Upper lobe of left lung (tissue), 6 donors: ENCODE measurements at regions not wholly inside any gene's neighbourhood (a gene's known extent, or its start where the extent isn't known, plus 50 kb on each side); places are given as distances from the start of the nearest gene placed in this dataset.

Source experiments
- ATAC-seq, 2 donors: fragments of 200-7000 bp; cut with Tn5 transposase; one replicate each; pipeline ENCODE4 v1.9.1; 2022; ENCODE audit warnings: mild to moderate bottlenecking in 2 of 2, moderate library complexity in 2 of 2; ENCODE audit not compliant: low FRiP score in 2 of 2
- DNase-seq, 2 donors: peaks; one replicate each; pipeline ENCODE4 v3.0.0-alpha.2; 2019 to 2020
- H3K27ac ChIP-seq, 4 donors: fragments of 200-600 bp; sonication (generic); one replicate each; pipeline ENCODE4 v1.5.1; 2016 to 2019
- H3K27me3 ChIP-seq, 4 donors: fragments of 200-600 bp; sonication (generic); one replicate each; pipeline ENCODE4 v1.5.1; 2017 to 2019
- H3K36me3 ChIP-seq, 4 donors: fragments of 200-600 bp; sonication (generic); one replicate each; pipeline ENCODE4 v1.5.1; 2016 to 2019
- H3K4me1 ChIP-seq, 4 donors: fragments of 200-600 bp; sonication (generic); one replicate each; pipeline ENCODE4 v1.5.1; 2018 to 2019
- H3K4me3 ChIP-seq, 4 donors: fragments of 200-600 bp; sonication (generic); one replicate each; pipeline ENCODE4 v1.5.1; 2017 to 2019; ENCODE audit warnings: mild to moderate bottlenecking in 2 of 4, moderate library complexity in 1 of 4
- H3K9me3 ChIP-seq, 4 donors: fragments of 200-600 bp; sonication (generic); one replicate each; pipeline ENCODE4 v1.5.1; 2018 to 2019
- CTCF ChIP-seq, 6 experiments: fragments of 450-650 bp in 4 of 6; fragments of 200-600 bp in 2 of 6; sonication (generic) in 2 of 6; IDR thresholded peaks; one replicate each; pipeline ENCODE4 v1.5.1; 2016 to 2019; ENCODE audit warnings: antibody characterized with exemption in 6 of 6
- EP300 ChIP-seq, 4 donors: sonication (generic); formaldehyde crosslinking; IDR thresholded peaks; one replicate each; pipeline ENCODE4 v1.5.1; 2017; ENCODE audit warnings: antibody characterized with exemption in 4 of 4, control low read depth in 2 of 4
- POLR2A ChIP-seq, 4 donors: fragments of 450-650 bp; IDR thresholded peaks; one replicate each; pipeline ENCODE4 v1.5.1; 2016 to 2017; ENCODE audit warnings: antibody characterized with exemption in 4 of 4, mild to moderate bottlenecking in 2 of 4
- POLR2AphosphoS5 ChIP-seq, 2 donors: sonication (generic); formaldehyde crosslinking; IDR thresholded peaks; one replicate each; pipeline ENCODE4 v1.5.1; 2017; ENCODE audit warnings: antibody characterized with exemption in 2 of 2
- WGBS, 2 donors: methylation state at CpG; one replicate each; pipeline ENCODE4 v1.1.5; 2017 to 2018; 5-methylcytosine and 5-hydroxymethylcytosine counted together
- donor health status: DM: no; HTN: no; CAD: no; lungs with moderate emphysema.
- donor health status: DM: no; HTN: yes; CAD: no; lungs with severe emphysema.

GRCh38 chr13:112251930-112252585, 124.1 kb upstream of the SPACA7 start:
- TF ChIP-seq EP300 (IDR thresholded peaks at IDR 0.05) (no peak), CTCF (IDR thresholded peaks at IDR 0.05) (no peak), POLR2AphosphoS5 (IDR thresholded peaks at IDR 0.05) (no peak), POLR2A (IDR thresholded peaks at IDR 0.05) (no peak)
- Histone ChIP-seq H3K4me1 (no peaks in the 10 kb centered on the region), H3K27me3 (no peaks in the 10 kb centered on the region), H3K36me3 (no peaks in the 10 kb centered on the region), H3K9me3 (no peaks in the 10 kb centered on the region), H3K27ac (no peak overlapping the region), H3K4me3 (no peak overlapping the region)
- WGBS, 2 donors: 75 to 87% methylated on average over 12 to 27 of the region's 27 CpGs
- no peak for ATAC-seq
- DNase-seq: peak in 1 of 2 donors; percentile 56

- 78 to 87% methylated on average over 27 to 28 of the region's 29 CpGs for WGBS, 2 donors
- ATAC-seq: no peak
- DNase-seq: peak in 1 of 2 donors; percentile 59
These were observed 123.2 kb upstream of the SPACA7 start for GRCh38 chr13:112252804-112253590.

GRCh38 chr13:112253631-112254030, 122.5 kb upstream of the SPACA7 start:
- H3K9me3 ChIP-seq: no peaks in the 10 kb centered on the region
- H3K4me3 ChIP-seq: no peak overlapping the region
- no peaks in the 10 kb centered on the region for H3K27me3 ChIP-seq
- no peaks in the 10 kb centered on the region for H3K36me3 ChIP-seq
- DNase-seq (peak in 1 of 2 donors; percentile 66), ATAC-seq (no peak)
- H3K4me1 ChIP-seq: no peaks in the 10 kb centered on the region
- TF ChIP-seq EP300 (IDR thresholded peaks at IDR 0.05): no peak
- TF ChIP-seq POLR2A (IDR thresholded peaks at IDR 0.05): no peak
- TF ChIP-seq POLR2AphosphoS5 (IDR thresholded peaks at IDR 0.05): no peak
- TF ChIP-seq CTCF (IDR thresholded peaks at IDR 0.05): no peak
- WGBS, 2 donors: 87 to 90% methylated on average over 17 of the region's 17 CpGs
- H3K27ac ChIP-seq: no peak overlapping the region

More at GRCh38 chr13:112252804-112253590, 123.2 kb upstream of the SPACA7 start:
- Histone ChIP-seq H3K36me3 (no peaks in the 10 kb centered on the region), H3K27me3 (no peaks in the 10 kb centered on the region), H3K4me3 (no peak overlapping the region), H3K9me3 (no peaks in the 10 kb centered on the region), H3K4me1 (no peaks in the 10 kb centered on the region), H3K27ac (no peak overlapping the region)
- no peak for TF ChIP-seq CTCF (IDR thresholded peaks at IDR 0.05)
- TF ChIP-seq POLR2AphosphoS5 (IDR thresholded peaks at IDR 0.05): no peak
- no peak for TF ChIP-seq POLR2A (IDR thresholded peaks at IDR 0.05)
- no peak for TF ChIP-seq EP300 (IDR thresholded peaks at IDR 0.05)

GRCh38 chr13:112254061-112254818, 121.9 kb upstream of the SPACA7 start:
- Histone ChIP-seq H3K9me3 (no peaks in the 10 kb centered on the region), H3K4me1 (no peaks in the 10 kb centered on the region), H3K36me3 (no peaks in the 10 kb centered on the region), H3K27ac (no peak overlapping the region), H3K4me3 (no peak overlapping the region), H3K27me3 (no peaks in the 10 kb centered on the region)
- ATAC-seq: no peak
- 63 to 64% methylated on average over 25 of the region's 25 CpGs for WGBS, 2 donors
- TF ChIP-seq POLR2A (IDR thresholded peaks at IDR 0.05): no peak
- no peak for TF ChIP-seq CTCF (IDR thresholded peaks at IDR 0.05)
- TF ChIP-seq EP300 (IDR thresholded peaks at IDR 0.05): no peak
- TF ChIP-seq POLR2AphosphoS5 (IDR thresholded peaks at IDR 0.05): no peak
- DNase-seq: peak in 1 of 2 donors; percentile 44
